ENCODE measurements at regions not wholly inside any gene's neighbourhood (a gene's known extent, or its start where the extent isn't known, plus 50 kb on each side); places are given as distances from the start of the nearest gene placed in this dataset.
A peak's percentile ranks its signal among the peaks of the same experiment; 100 is the strongest.

DNA sequence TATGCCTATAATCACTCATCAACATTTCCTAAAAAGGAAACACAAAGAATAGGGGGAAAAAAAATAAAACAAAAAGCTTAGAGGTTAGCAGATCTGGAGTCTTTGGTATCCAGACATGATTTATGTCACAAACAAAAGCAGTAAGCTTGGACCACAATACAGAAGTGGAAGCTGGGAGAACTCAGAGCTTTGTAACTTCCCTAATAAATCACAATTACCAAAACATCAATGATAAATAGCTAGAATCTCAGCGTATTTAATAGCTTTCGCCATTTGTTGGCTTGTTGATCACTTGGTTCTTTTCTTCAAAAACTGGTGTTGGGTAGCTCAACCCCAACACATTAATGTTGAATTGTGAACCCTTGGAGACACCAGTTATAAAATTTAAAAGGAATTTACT lies 392.5 kb downstream of the IRS1 start:
- Mint-ChIP-seq H3K27ac (no peak overlapping the region), H3K4me1 (no peaks in the 10 kb centered on the region), H3K27me3 (peaks cover 5% of the 10 kb centered on the region), H3K4me3 (no peak overlapping the region), H3K9me3 (no peaks in the 10 kb centered on the region), H3K36me3 (no peaks in the 10 kb centered on the region)
- DNase-seq, result no peak
- CTCF ChIA-PET, result no interaction called here

DNA sequence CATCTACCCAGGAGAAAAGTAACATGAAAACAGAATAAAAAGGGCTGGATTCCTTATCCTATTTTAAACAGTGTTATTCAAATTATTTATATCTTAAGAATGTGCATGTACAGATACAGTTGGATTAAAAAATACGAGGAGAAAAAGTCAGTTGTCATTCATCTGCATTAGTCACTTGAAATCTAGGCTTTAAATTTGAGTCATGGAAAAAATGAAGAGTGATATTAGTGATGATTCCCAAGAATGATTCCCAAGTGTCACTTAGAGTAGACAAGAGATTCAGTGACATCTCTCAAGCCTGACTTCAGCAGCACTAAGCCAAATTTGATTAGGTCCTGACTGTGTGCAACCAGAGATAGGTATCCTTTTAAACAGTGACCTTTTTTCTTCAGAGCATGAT lies 394.2 kb downstream of the IRS1 start:
- Mint-ChIP-seq H3K27me3 (peaks cover 5% of the 10 kb centered on the region), H3K4me3 (no peak overlapping the region), H3K36me3 (no peaks in the 10 kb centered on the region), H3K9me3 (no peaks in the 10 kb centered on the region), H3K27ac (no peak overlapping the region), H3K4me1 (no peaks in the 10 kb centered on the region)
- CTCF ChIA-PET, result no interaction called here
- DNase-seq, result no peak

DNA sequence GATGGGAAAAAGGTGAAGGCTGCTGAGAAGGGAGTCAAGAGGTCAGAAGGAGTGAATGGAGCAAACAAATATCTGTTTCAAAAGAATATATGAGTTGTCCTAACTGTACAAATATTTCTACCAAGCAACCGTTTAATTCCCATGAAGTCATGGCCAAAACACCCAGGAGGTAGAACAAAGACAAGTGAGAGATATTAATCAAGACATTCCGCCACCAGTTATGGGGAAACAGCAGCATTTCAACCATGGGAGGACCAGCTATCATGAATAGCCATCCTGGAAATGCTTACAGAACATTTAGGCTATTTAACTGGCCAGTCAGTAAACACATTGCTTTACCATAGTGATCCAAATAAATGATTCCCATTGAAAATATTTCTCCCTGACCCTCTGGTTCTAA lies 396.3 kb downstream of the IRS1 start:
- no peak for DNase-seq
- Mint-ChIP-seq H3K27ac (no peak overlapping the region), H3K4me1 (no peaks in the 10 kb centered on the region), H3K4me3 (no peak overlapping the region), H3K9me3 (no peaks in the 10 kb centered on the region), H3K27me3 (peaks cover 5% of the 10 kb centered on the region), H3K36me3 (no peaks in the 10 kb centered on the region)
- CTCF ChIA-PET, result interaction anchor here (0.6 kb wide), 1 partner anchor 701 kb away, joined by 4 read pairs; no protein-coding TSS in a partner anchor

DNA sequence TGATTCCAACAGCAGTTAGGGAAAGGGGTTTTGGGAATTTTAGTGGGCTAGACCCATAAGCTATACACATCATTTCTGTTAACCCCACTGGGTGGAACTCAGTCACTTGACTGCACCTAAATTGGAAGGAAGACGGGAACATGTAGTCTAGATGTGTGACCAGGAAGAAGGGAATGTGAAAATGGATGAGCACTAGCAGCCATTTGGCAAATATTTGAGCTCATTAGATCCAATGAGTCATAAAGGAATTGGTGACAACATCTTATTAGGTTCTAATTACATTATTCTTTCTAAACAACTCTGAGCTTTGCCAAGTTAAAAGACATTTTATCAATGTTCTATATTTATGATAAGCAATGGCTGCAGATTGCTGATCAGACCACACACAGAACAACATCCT lies 400.6 kb downstream of the IRS1 start:
- no peaks in the 10 kb centered on the region for H3K4me1 Mint-ChIP-seq
- no peaks in the 10 kb centered on the region for H3K9me3 Mint-ChIP-seq
- H3K36me3 Mint-ChIP-seq, result no peaks in the 10 kb centered on the region
- no peak overlapping the region for H3K4me3 Mint-ChIP-seq
- H3K27ac Mint-ChIP-seq, result no peak overlapping the region
- H3K27me3 Mint-ChIP-seq, result no peaks in the 10 kb centered on the region
- DNase-seq, result no peak
- CTCF ChIA-PET, result no interaction called here

DNA sequence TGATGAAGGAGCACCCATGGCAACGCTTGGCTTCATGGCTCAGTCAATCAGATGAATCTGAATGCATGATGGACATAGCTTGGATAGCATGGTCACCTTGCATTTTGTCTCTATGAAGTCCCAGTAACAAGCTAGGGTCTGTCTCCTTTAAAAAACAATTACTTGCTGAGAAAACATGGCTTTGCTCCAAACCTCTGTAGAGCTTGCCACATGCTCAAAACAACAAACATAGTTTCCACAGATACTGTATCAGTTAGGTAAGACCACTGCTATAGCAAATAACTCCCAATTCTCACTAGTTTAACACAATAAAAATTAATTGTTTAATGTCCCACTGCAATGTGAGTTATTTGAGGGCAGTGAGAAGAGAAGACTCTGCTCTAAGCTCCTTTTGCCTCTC lies 401.0 kb downstream of the IRS1 start:
- DNase-seq, result no peak
- Mint-ChIP-seq H3K36me3 (no peaks in the 10 kb centered on the region), H3K27ac (no peak overlapping the region), H3K4me3 (no peak overlapping the region), H3K4me1 (no peaks in the 10 kb centered on the region), H3K27me3 (no peaks in the 10 kb centered on the region), H3K9me3 (no peaks in the 10 kb centered on the region)
- CTCF ChIA-PET, result no interaction called here

DNA sequence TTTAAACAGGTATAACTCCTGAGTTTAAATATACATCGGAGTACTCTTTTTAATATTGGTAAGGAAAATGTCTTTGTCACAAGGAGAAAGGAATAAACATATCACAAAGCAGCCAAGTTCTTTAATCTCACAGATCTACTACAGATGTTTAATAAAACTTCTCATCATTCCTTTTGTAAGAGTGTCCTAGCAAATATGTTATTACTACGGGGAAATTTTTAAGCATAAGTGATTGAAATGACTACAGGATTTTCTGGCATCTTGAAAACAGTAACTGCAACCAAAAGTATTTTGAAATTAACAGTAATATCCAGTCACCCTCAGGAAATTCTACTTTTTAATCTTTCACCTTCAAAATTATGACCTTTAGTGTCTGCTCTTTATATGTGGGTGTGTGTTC lies 403.1 kb downstream of the IRS1 start:
- DNase-seq, result no peak
- Mint-ChIP-seq H3K9me3 (no peaks in the 10 kb centered on the region), H3K4me3 (no peak overlapping the region), H3K36me3 (no peaks in the 10 kb centered on the region), H3K27ac (no peak overlapping the region), H3K4me1 (no peaks in the 10 kb centered on the region), H3K27me3 (no peaks in the 10 kb centered on the region)
- CTCF ChIA-PET, result interaction anchor here (0.9 kb wide), 1 partner anchor 25 kb away, joined by 3 read pairs; no protein-coding TSS in a partner anchor

DNA sequence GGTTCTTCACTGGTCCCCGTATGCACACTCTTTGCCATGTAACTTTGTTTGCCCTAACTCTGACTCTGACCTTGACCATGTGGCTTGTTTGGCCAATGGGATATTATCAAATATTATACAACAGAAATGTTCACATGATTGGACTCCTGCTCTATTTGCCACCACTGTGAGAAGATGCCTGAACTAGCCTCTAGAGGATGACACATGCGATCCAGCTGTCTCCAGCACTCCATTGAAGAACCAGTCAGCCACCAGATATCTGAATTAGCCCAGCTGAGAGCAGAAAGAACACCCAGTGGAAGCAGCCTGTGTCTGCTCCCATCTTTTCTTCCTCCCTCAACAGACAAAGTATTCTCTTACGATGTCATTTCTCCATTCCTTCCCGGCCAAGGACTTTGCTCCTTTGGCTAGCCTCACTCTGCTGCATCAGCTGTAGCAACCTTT lies 412.1 kb downstream of the IRS1 start:
- no peaks in the 10 kb centered on the region for H3K4me1 Mint-ChIP-seq
- H3K36me3 Mint-ChIP-seq, result no peaks in the 10 kb centered on the region
- H3K27ac Mint-ChIP-seq, result no peak overlapping the region
- no peak for DNase-seq
- no peaks in the 10 kb centered on the region for H3K9me3 Mint-ChIP-seq
- H3K27me3 Mint-ChIP-seq, result no peaks in the 10 kb centered on the region
- CTCF ChIA-PET, result no interaction called here
- no peak overlapping the region for H3K4me3 Mint-ChIP-seq

DNA sequence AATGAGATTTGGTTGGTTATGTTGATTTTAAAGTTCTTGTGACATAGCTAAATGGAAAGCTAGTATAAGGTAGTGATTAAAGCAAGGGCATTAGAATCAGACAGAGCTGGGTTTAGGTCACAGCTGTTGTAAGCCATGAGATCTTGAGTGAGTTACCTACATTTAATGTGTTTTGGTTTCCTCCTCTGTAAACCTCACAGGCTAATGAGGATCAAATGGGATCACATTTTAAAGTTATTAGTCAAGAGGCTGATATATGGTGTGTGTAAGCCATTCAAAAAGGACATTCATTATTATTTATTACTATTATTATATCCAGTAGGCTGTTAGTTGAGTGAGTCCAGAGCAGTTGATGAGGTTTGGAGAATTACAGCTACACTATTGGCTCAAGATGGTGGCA lies 416.2 kb downstream of the IRS1 start:
- Mint-ChIP-seq H3K4me1 (no peaks in the 10 kb centered on the region), H3K36me3 (no peaks in the 10 kb centered on the region), H3K4me3 (no peak overlapping the region), H3K27ac (no peak overlapping the region), H3K9me3 (no peaks in the 10 kb centered on the region), H3K27me3 (no peaks in the 10 kb centered on the region)
- DNase-seq, result no peak
- CTCF ChIA-PET, result no interaction called here

DNA sequence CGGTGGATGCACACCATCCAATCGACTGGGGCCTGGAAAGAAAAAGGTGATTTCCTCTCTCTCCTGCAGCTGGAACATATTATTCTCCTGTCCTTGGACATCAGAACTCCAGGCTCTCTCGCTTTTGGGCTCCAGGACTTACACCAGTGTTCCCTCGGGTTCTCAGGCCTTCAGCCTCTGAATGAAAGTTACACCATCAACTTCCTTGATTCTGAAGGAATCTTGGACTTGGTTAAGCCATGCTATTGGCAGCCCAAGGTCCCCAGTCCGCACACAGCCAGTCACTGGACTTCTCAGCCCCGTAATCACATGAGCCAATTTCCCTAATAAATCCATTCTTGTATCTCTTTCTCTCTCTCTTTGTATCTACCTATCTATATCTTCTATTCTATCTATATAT lies 418.9 kb downstream of the IRS1 start:
- CTCF ChIA-PET, result no interaction called here
- Mint-ChIP-seq H3K36me3 (no peaks in the 10 kb centered on the region), H3K4me1 (no peaks in the 10 kb centered on the region), H3K27me3 (no peaks in the 10 kb centered on the region), H3K9me3 (no peaks in the 10 kb centered on the region), H3K4me3 (no peak overlapping the region), H3K27ac (no peak overlapping the region)
- no peak for DNase-seq

DNA sequence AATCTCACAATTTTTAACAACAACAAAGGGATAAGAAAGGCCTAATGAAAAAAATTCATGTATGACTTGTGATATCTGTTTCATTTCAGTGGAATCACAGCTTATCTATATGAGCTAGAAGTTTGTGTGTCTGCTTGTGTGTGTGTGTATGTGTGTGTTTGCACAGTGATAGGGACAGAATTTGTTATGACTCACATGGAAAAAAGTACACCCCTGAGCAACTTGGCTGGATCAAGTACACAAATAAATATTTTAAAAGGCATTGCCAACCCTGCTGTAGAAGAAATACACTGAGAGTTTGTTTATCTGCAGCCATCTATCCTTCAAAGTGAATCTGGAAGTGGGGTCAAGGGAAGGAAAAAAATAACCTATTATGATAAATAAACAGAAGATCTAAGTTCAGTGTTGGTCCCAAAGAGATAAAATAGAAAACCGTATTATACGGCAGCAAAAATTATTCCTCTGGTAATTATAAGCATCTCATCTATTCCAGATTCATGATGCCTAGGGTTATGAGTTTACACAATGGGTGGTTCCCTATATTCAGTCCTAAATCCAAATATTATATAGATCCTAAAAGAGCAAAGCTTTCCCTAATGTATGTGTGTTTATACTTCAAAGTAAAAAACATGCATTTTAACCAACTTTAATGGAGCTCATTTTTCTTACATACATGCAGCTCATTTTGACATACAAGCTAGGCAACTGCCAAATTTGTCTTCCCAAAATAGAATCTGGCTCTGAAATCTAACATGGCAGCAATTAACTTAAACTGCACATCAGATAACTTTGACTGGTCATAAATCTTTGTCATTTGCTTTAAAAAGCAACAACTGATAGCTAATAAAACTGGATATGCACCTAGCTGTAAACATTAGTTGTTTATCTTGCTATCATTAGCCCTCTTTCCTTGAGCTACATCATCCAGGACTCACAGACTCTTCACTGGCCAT lies 420.6 kb downstream of the IRS1 start:
- no peak overlapping the region for H3K4me3 Mint-ChIP-seq
- no peak overlapping the region for H3K27ac Mint-ChIP-seq
- no peaks in the 10 kb centered on the region for H3K27me3 Mint-ChIP-seq
- H3K36me3 Mint-ChIP-seq, result no peaks in the 10 kb centered on the region
- no peaks in the 10 kb centered on the region for H3K9me3 Mint-ChIP-seq
- CTCF ChIA-PET, result no interaction called here
- no peaks in the 10 kb centered on the region for H3K4me1 Mint-ChIP-seq
- no peak for DNase-seq

DNA sequence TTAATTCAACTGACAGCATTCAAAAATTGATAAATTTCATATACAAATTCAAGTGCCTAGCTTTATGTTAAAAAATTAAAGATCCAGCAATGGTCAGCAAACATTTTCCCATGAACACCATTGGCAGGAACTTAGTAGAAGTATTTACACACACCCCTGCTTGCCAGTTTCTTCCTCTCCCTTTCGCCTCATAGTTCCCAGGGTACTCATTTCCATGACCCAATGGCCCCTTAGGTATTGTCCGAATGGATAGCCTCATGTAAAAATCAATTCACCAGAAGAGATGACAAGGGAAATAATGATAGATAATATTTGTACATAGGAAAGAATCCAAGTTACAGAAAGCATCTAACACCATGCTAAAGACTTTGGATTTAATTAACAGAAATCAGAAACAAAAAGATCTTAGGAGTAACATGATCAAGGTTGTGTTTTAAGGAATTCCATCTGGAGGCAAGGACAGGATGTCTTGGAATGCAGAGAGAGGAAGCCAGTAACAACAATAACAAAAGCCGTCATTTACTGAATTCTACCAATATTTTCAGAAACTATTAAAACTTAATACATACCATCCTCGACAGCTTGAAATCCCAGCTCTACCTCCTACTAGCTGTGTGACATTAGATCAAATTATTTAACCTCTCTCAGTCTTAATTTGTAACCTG lies 423.0 kb downstream of the IRS1 start:
- H3K36me3 Mint-ChIP-seq, result no peaks in the 10 kb centered on the region
- DNase-seq, result no peak
- peak overlapping the region; percentile 17 for H3K27ac Mint-ChIP-seq
- H3K4me1 Mint-ChIP-seq, result no peaks in the 10 kb centered on the region
- H3K27me3 Mint-ChIP-seq, result no peaks in the 10 kb centered on the region
- H3K4me3 Mint-ChIP-seq, result no peak overlapping the region
- CTCF ChIA-PET, result no interaction called here
- no peaks in the 10 kb centered on the region for H3K9me3 Mint-ChIP-seq

DNA sequence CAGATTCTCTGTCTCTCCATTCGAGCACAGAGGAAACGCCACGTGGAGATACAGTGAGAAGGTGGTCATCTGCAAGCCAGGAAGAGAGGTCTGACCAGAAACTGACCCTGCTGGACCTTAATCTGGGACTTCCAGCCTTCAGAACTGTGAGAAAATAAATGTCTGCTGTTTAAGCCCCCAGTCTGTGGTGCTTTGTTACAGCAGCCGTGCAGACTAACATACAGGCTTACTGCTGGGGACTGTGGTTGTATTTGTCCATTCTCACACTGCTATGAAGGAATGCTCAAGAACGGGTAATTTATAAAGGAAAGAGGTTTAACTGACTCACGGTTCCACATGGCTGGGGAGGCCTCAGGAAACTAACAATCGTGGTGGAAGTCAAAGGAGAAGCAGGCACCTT lies 432.7 kb downstream of the IRS1 start:
- Mint-ChIP-seq H3K9me3 (no peaks in the 10 kb centered on the region), H3K36me3 (no peaks in the 10 kb centered on the region), H3K4me1 (no peaks in the 10 kb centered on the region), H3K27ac (no peak overlapping the region), H3K27me3 (no peaks in the 10 kb centered on the region), H3K4me3 (no peak overlapping the region)
- CTCF ChIA-PET, result no interaction called here
- no peak for DNase-seq

DNA sequence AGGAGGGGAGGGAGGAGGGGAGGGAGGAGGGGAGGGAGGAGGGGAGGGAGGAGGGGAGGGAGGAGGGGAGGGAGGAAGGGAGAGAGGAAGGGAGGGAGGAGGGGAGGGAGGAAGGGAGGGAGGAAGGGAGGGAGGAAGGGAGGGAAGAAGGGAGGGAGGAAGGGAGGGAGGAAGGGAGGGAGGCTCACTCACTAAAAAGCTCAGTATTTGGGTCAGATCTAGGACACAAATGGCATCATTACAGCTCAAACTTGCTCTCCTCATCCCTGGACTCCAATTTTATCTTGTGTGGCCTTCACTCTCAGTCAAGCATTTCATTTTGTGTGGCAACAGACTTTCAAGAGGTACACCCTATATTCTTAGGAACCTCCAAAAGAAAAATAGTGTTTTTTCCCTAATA lies 435.4 kb downstream of the IRS1 start:
- CTCF ChIA-PET, result no interaction called here
- Mint-ChIP-seq H3K9me3 (no peaks in the 10 kb centered on the region), H3K27ac (no peak overlapping the region), H3K4me1 (no peaks in the 10 kb centered on the region), H3K36me3 (no peaks in the 10 kb centered on the region), H3K4me3 (no peak overlapping the region), H3K27me3 (no peaks in the 10 kb centered on the region)
- no peak for DNase-seq

DNA sequence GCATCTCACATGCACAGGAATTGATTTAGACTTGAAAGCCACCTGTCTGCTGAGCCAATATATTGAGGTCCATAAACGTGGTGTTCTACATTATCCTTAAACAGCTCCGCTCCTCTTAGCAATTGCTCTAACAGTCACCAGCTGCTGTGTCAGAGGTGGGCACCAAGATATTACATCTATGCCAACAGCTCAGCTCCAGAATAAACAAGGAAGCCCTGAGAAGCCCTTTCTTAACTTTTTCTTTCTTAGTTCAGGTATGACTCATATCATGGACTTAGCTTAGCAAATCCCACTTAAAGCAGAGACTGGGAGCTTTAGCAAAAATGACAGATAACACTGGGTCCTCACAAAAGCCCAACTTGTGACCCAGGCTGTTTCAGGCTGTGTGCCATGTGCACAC lies 436.6 kb downstream of the IRS1 start:
- Mint-ChIP-seq H3K4me3 (no peak overlapping the region), H3K27ac (no peak overlapping the region), H3K4me1 (no peaks in the 10 kb centered on the region), H3K9me3 (no peaks in the 10 kb centered on the region), H3K36me3 (no peaks in the 10 kb centered on the region), H3K27me3 (no peaks in the 10 kb centered on the region)
- CTCF ChIA-PET, result no interaction called here
- DNase-seq, result no peak

DNA sequence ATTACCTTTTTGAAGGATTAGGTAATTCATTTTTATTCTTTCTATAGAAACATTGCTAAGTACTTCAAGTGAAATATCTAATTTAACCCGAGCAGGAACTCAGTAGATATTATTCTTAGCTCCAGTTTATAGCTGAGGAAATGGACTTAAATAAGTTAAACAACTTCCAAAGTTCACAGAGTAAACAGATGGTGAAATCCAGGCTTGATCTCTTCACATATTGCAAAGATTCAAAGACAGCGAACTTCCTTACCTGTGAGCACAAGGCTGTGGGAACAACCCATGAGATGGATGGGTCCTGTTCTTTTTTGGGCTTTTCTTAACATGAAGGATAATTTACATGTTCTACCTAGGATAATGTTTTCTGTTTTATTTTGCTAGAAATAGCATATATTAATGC lies 439.0 kb downstream of the IRS1 start:
- DNase-seq, result no peak
- Mint-ChIP-seq H3K27me3 (peaks cover 1% of the 10 kb centered on the region), H3K4me1 (no peaks in the 10 kb centered on the region), H3K27ac (no peak overlapping the region), H3K9me3 (no peaks in the 10 kb centered on the region), H3K36me3 (no peaks in the 10 kb centered on the region), H3K4me3 (no peak overlapping the region)
- CTCF ChIA-PET, result no interaction called here

Measured in activated naive CD4-positive, alpha-beta T cell treated with anti-CD3 and anti-CD28 coated beads, Interleukin-2, amount 10 ng/mL, durations not matched to agents 7 days and 5 days (primary cell).